ENCODE measurements at regions not wholly inside any gene's neighbourhood (a gene's known extent, or its start where the extent isn't known, plus 50 kb on each side); places are given as distances from the start of the nearest gene placed in this dataset.

GRCh38 chr13:85519363-85519762 lies 279.9 kb downstream of the SLITRK6 start:
- no peak overlapping the region for H3K4me3 ChIP-seq (replicated peaks in 1 of 2; ENCODE audit: low read depth in 1 of 2, low read length in 2 of 2)
- no peak overlapping the region for H3K4me2 ChIP-seq (ENCODE audit: low read length)
- BruUV-seq (replicated peaks) = no TSS peak
- no peak overlapping the region for H2AFZ ChIP-seq (ENCODE audit: low read depth, low read length, poor library complexity, severe bottlenecking)
- no peaks in the 10 kb centered on the region for H3K27me3 ChIP-seq (ENCODE audit: insufficient read depth, low read length)
- no peak overlapping the region for H3K9ac ChIP-seq (ENCODE audit: low read length)
- intact Hi-C loops (cut with micrococcal nuclease) = no loop called here
- DNase-seq (ENCODE audit: low read depth, low spot score) (no peak), ATAC-seq (no peak)
- CTCF ChIA-PET = no interaction called here
- peaks cover 4% of the 10 kb centered on the region in 2 experiments; a peak in 1 of 4 replicates for H3K9me3 ChIP-seq (ENCODE audit: control insufficient read depth in 1 of 2, insufficient read depth in 1 of 2, low read depth in 1 of 2, low read length in 2 of 2)
- RAD21 ChIA-PET (ENCODE audit: low non-redundant PET in 1 of 2, low total read pairs in 2 of 2, uncharacterized antibody in 2 of 2, unreplicated experiment in 2 of 2) = no interaction called here
- H3K9me2 ChIP-seq (ENCODE audit: insufficient read depth) = no peaks in the 10 kb centered on the region
- no peaks in the 10 kb centered on the region for H3K79me2 ChIP-seq (ENCODE audit: insufficient read depth, low read length)
- H3K36me3 ChIP-seq (ENCODE audit: control insufficient read depth in 1 of 2, insufficient read depth in 2 of 2, low read length in 2 of 2) = no peaks in the 10 kb centered on the region
- POLR2A ChIA-PET = no interaction called here
- H4K20me1 ChIP-seq (ENCODE audit: insufficient read depth) = no peaks in the 10 kb centered on the region
- H3K4me1 ChIP-seq (ENCODE audit: control insufficient read depth in 1 of 2, insufficient read depth in 2 of 2, low read length in 2 of 2) = no peaks in the 10 kb centered on the region
- no peak for TF ChIP-seq REST (IDR thresholded peaks at IDR 0.05; ENCODE audit: low read depth)
- no peak for TF ChIP-seq EZH2 (IDR thresholded peaks at IDR 0.05)
- TF ChIP-seq CTCF (IDR thresholded peaks at IDR 0.05 in 2 of 3, conservative IDR thresholded peaks at IDR 0.05 in 1 of 3; ENCODE audit: borderline replicate concordance in 1 of 3, insufficient read depth in 1 of 3, low read depth in 2 of 3, low read length in 2 of 3) = no peak
- TF ChIP-seq CEBPB (IDR thresholded peaks at IDR 0.05; ENCODE audit: low read depth) = no peak
- no peak for TF ChIP-seq YY1 (IDR thresholded peaks at IDR 0.05; ENCODE audit: extremely low read depth, insufficient replicate concordance, low read depth, low read length)
- TF ChIP-seq SRF (IDR thresholded peaks at IDR 0.05; ENCODE audit: low read depth) = no peak
- TF ChIP-seq SP1 (IDR thresholded peaks at IDR 0.05; ENCODE audit: low read depth) = no peak
- no peak for TF ChIP-seq RAD21 (IDR thresholded peaks at IDR 0.05; ENCODE audit: low read depth)
- TF ChIP-seq MAX (IDR thresholded peaks at IDR 0.05) = no peak
- no peak for TF ChIP-seq ZNF274 (IDR thresholded peaks at IDR 0.05; ENCODE audit: low read depth, low read length)
- TF ChIP-seq CBX3 (IDR thresholded peaks at IDR 0.05; ENCODE audit: low read depth) = no peak
- TF ChIP-seq JUND (IDR thresholded peaks at IDR 0.05) = no peak
- no peak for TF ChIP-seq POLR2A (IDR thresholded peaks at IDR 0.05; ENCODE audit: borderline replicate concordance, extremely low read depth, insufficient read depth, insufficient read length)
- TF ChIP-seq ELF1 (IDR thresholded peaks at IDR 0.05; ENCODE audit: borderline replicate concordance, low read depth) = no peak
- no peak for TF ChIP-seq TCF7L2 (IDR thresholded peaks at IDR 0.05; ENCODE audit: borderline replicate concordance, extremely low read depth, insufficient read depth, insufficient read length)
- TF ChIP-seq, protein P1, sequence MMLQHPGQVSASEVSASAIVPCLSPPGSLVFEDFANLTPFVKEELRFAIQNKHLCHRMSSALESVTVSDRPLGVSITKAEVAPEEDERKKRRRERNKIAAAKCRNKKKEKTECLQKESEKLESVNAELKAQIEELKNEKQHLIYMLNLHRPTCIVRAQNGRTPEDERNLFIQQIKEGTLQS (IDR thresholded peaks at IDR 0.05) = no peak
- TF ChIP-seq EGR1 (IDR thresholded peaks at IDR 0.05; ENCODE audit: low read depth) = no peak
- no peak for TF ChIP-seq FOSL1 (IDR thresholded peaks at IDR 0.05; ENCODE audit: low read depth)
- no peak for TF ChIP-seq ZFX (IDR thresholded peaks at IDR 0.05)
- no peak for TF ChIP-seq SIN3A (IDR thresholded peaks at IDR 0.05; ENCODE audit: low read depth)
- H3K27ac ChIP-seq (ENCODE audit: low read depth, low read length) = no peak overlapping the region

All from HCT116 (cell line).